Astrocyte (in vitro differentiated cells and primary cell): ENCODE measurements at regions not wholly inside any gene's neighbourhood (a gene's known extent, or its start where the extent isn't known, plus 50 kb on each side); places are given as distances from the start of the nearest gene placed in this dataset.

Experiments used
- DNase-seq: peaks from one replicate; pipeline ENCODE4 v3.0.0-alpha.2; 2010; ENCODE audit warnings: low read depth
- FAIRE-seq: peaks from 2 replicates; lab custom pipeline; 2011; peaks lifted over from hg19 to GRCh38; lab: Jason Lieb, UNC
- H2AFZ ChIP-seq: 2 replicates; pipeline ENCODE4 v1.6.0; 2012; ENCODE audit warnings: low read depth, low read length, inconsistent platforms
- H3K27ac ChIP-seq: 2 replicates; pipeline ENCODE4 v1.5.1; 2011; ENCODE audit warnings: low read depth, low read length, inconsistent platforms
- H3K27me3 ChIP-seq: 2 replicates; pipeline ENCODE4 v1.6.0; 2011; ENCODE audit warnings: low read length, inconsistent platforms; ENCODE audit not compliant: insufficient read depth
- H3K36me3 ChIP-seq: 2 replicates; pipeline ENCODE4 v1.5.1; 2011; ENCODE audit warnings: low read length, inconsistent platforms; ENCODE audit not compliant: insufficient read depth
- H3K4me1 ChIP-seq: 2 replicates; pipeline ENCODE4 v1.5.1; 2011; ENCODE audit warnings: low read length, inconsistent platforms; ENCODE audit not compliant: insufficient read depth
- H3K4me2 ChIP-seq: 2 replicates; pipeline ENCODE4 v1.6.0; 2012; ENCODE audit warnings: low read length, inconsistent platforms
- H3K4me3 ChIP-seq: 2 replicates; pipeline ENCODE4 v1.5.1; 2011; ENCODE audit warnings: low read depth, mild to moderate bottlenecking, low read length, inconsistent platforms; ENCODE audit not compliant: insufficient read depth
- H3K79me2 ChIP-seq: 2 replicates; pipeline ENCODE4 v1.6.0; 2012; ENCODE audit warnings: mild to moderate bottlenecking, low read length, inconsistent platforms; ENCODE audit not compliant: insufficient read depth
- H3K9ac ChIP-seq: 2 replicates; pipeline ENCODE4 v1.6.0; 2012; ENCODE audit warnings: mild to moderate bottlenecking, low read length, inconsistent platforms
- H3K9me3 ChIP-seq: 2 replicates; pipeline ENCODE4 v1.5.1; 2012; ENCODE audit warnings: low read depth, mild to moderate bottlenecking, low read length, inconsistent platforms; ENCODE audit not compliant: insufficient read depth
- H4K20me1 ChIP-seq: 2 replicates; pipeline ENCODE4 v1.6.0; 2012; ENCODE audit warnings: low read length, inconsistent platforms; ENCODE audit not compliant: insufficient read depth
- H3K27ac Mint-ChIP-seq: one replicate; pipeline ENCODE4 v1.8.0; 2021; ENCODE audit warnings: mild to moderate bottlenecking, mixed read lengths; ENCODE audit not compliant: unreplicated experiment
- H3K27me3 Mint-ChIP-seq: one replicate; pipeline ENCODE4 v1.8.0; 2021; ENCODE audit warnings: low read depth, mixed read lengths; ENCODE audit not compliant: unreplicated experiment
- H3K36me3 Mint-ChIP-seq: one replicate; pipeline ENCODE4 v1.8.0; 2021; ENCODE audit warnings: low read depth, mixed read lengths; ENCODE audit not compliant: unreplicated experiment
- H3K4me1 Mint-ChIP-seq: one replicate; pipeline ENCODE4 v1.8.0; 2021; ENCODE audit warnings: low read depth, mixed read lengths; ENCODE audit not compliant: unreplicated experiment
- H3K4me3 Mint-ChIP-seq: one replicate; pipeline ENCODE4 v1.8.0; 2021; ENCODE audit warnings: mild to moderate bottlenecking, moderate library complexity, mixed read lengths; ENCODE audit not compliant: unreplicated experiment
- H3K9me3 Mint-ChIP-seq: one replicate; pipeline ENCODE4 v1.8.0; 2021; ENCODE audit warnings: mild to moderate bottlenecking, mixed read lengths; ENCODE audit not compliant: unreplicated experiment
- CTCF ChIP-seq: IDR thresholded peaks from 2 replicates; pipeline ENCODE4 v1.5.1; 2011; ENCODE audit warnings: low read depth, mild to moderate bottlenecking, inconsistent platforms, low read length, moderate library complexity; ENCODE audit not compliant: insufficient read depth
- EZH2 ChIP-seq: IDR thresholded peaks from 2 replicates; pipeline ENCODE4 v1.6.1; 2012; ENCODE audit warnings: mild to moderate bottlenecking, low read length, inconsistent platforms; ENCODE audit not compliant: insufficient read depth

- H3K4me3 ChIP-seq = no peak overlapping the region
- H3K9me3 Mint-ChIP-seq = no peaks in the 10 kb centered on the region
- H3K27ac ChIP-seq = no peak overlapping the region
- H3K36me3 Mint-ChIP-seq = no peaks in the 10 kb centered on the region
- no peaks in the 10 kb centered on the region for H3K27me3 Mint-ChIP-seq
- H3K4me1 ChIP-seq = no peaks in the 10 kb centered on the region
- no peak overlapping the region for H3K27ac Mint-ChIP-seq
- TF ChIP-seq EZH2 (no peak), CTCF (no peak)
- H4K20me1 ChIP-seq = no peaks in the 10 kb centered on the region
- FAIRE-seq (no peak), DNase-seq (no peak)
- H3K27me3 ChIP-seq = no peaks in the 10 kb centered on the region
- H3K79me2 ChIP-seq = no peaks in the 10 kb centered on the region
- no peaks in the 10 kb centered on the region for H3K36me3 ChIP-seq
- no peak overlapping the region for H3K9ac ChIP-seq
- H3K4me3 Mint-ChIP-seq = no peak overlapping the region
- H3K4me2 ChIP-seq = no peak overlapping the region
- H3K9me3 ChIP-seq = no peaks in the 10 kb centered on the region
- no peak overlapping the region for H2AFZ ChIP-seq
- peaks cover 7% of the 10 kb centered on the region for H3K4me1 Mint-ChIP-seq
Measured at GRCh38 chr16:73326770-73327470, 279.0 kb upstream of the ZFHX3 start.

GRCh38 chr16:73326221-73326620 is 278.3 kb upstream of the ZFHX3 start:
- TF ChIP-seq EZH2 = no peak
- no peaks in the 10 kb centered on the region for H3K4me1 ChIP-seq
- H3K36me3 Mint-ChIP-seq = no peaks in the 10 kb centered on the region
- H3K27me3 ChIP-seq = no peaks in the 10 kb centered on the region
- peaks cover 2% of the 10 kb centered on the region for H3K27me3 Mint-ChIP-seq
- H3K4me1 Mint-ChIP-seq = peaks cover 7% of the 10 kb centered on the region
- H3K4me3 ChIP-seq = no peak overlapping the region
- no peaks in the 10 kb centered on the region for H3K9me3 Mint-ChIP-seq
- no peak for FAIRE-seq
- no peaks in the 10 kb centered on the region for H4K20me1 ChIP-seq
- no peaks in the 10 kb centered on the region for H3K79me2 ChIP-seq
- H3K9ac ChIP-seq = no peak overlapping the region
- no peak overlapping the region for H2AFZ ChIP-seq
- no peaks in the 10 kb centered on the region for H3K9me3 ChIP-seq
- no peaks in the 10 kb centered on the region for H3K36me3 ChIP-seq
- no peak overlapping the region for H3K27ac ChIP-seq
- DNase-seq = no peak
- no peak overlapping the region for H3K4me2 ChIP-seq
- no peak overlapping the region for H3K4me3 Mint-ChIP-seq
- H3K27ac Mint-ChIP-seq = no peak overlapping the region

- no peak for FAIRE-seq
Measured at GRCh38 chr16:73323880-73324279, 276.0 kb upstream of the ZFHX3 start.

More at GRCh38 chr16:73323880-73324279, 276.0 kb upstream of the ZFHX3 start:
- Histone ChIP-seq H3K79me2 (no peaks in the 10 kb centered on the region), H3K9ac (no peak overlapping the region), H3K27ac (no peak overlapping the region), H2AFZ (no peak overlapping the region), H3K4me1 (no peaks in the 10 kb centered on the region), H3K36me3 (no peaks in the 10 kb centered on the region), H4K20me1 (no peaks in the 10 kb centered on the region), H3K4me2 (no peak overlapping the region), H3K4me3 (no peak overlapping the region), H3K27me3 (no peaks in the 10 kb centered on the region), H3K9me3 (no peaks in the 10 kb centered on the region)
- Mint-ChIP-seq H3K27me3 (peaks cover 9% of the 10 kb centered on the region), H3K36me3 (no peaks in the 10 kb centered on the region), H3K4me3 (no peak overlapping the region), H3K9me3 (no peaks in the 10 kb centered on the region), H3K27ac (no peak overlapping the region), H3K4me1 (peaks cover 7% of the 10 kb centered on the region)
- TF ChIP-seq CTCF = no peak
- no peak for TF ChIP-seq EZH2
- DNase-seq = no peak
